ENCODE measurements at regions not wholly inside any gene's neighbourhood (a gene's known extent, or its start where the extent isn't known, plus 50 kb on each side); places are given as distances from the start of the nearest gene placed in this dataset.

GRCh38 chr16:52054326-52054725 is 492.6 kb downstream of the TOX3 start:
- no peak for TF ChIP-seq EZH2 (IDR thresholded peaks at IDR 0.05)
- no peak for TF ChIP-seq FOXP2 (optimal IDR thresholded peaks at IDR 0.05; ENCODE audit: control extremely low read depth, extremely low read length, insufficient read depth)

All from SK-N-MC (cell line).